SK-N-SH treated with all-trans-retinoic acid at 6 μM for 48 hours (cell line): ENCODE measurements at regions not wholly inside any gene's neighbourhood (a gene's known extent, or its start where the extent isn't known, plus 50 kb on each side); places are given as distances from the start of the nearest gene placed in this dataset.
A peak's percentile ranks its signal among the peaks of the same experiment; 100 is the strongest.

Experiments used
- ATAC-seq: fragments of 200-7000 bp; cut with Tn5 transposase; 3 replicates; pipeline ENCODE4 v1.9.1; 2020; ENCODE audit warnings: mild to moderate bottlenecking, moderate library complexity
- ARNTL ChIP-seq: fragments of 450-650 bp; formaldehyde crosslinking; IDR thresholded peaks from 2 replicates; pipeline ENCODE4 v1.5.0; 2020; ENCODE audit warnings: low read depth, mild to moderate bottlenecking, moderate library complexity, borderline replicate concordance
- BACH2 ChIP-seq: fragments of 250-450 bp; sonication (Bioruptor Pico); IDR thresholded peaks from 2 replicates; pipeline ENCODE4 v1.9.0; 2021; ENCODE audit warnings: mild to moderate bottlenecking, borderline replicate concordance
- CSDC2 ChIP-seq: fragments of 250-450 bp; sonication (Bioruptor Pico); IDR thresholded peaks from 2 replicates; pipeline ENCODE4 v1.5.0; 2020; ENCODE audit warnings: mild to moderate bottlenecking, moderate library complexity
- ESRRG ChIP-seq: fragments of 250-450 bp; sonication (Bioruptor Pico); IDR thresholded peaks from 2 replicates; pipeline ENCODE4 v1.6.1; 2021; ENCODE audit warnings: mild to moderate bottlenecking
- GLIS3 ChIP-seq: fragments of 250-450 bp; sonication (Bioruptor Pico); IDR thresholded peaks from 2 replicates; pipeline ENCODE4 v1.5.0; 2020; ENCODE audit warnings: mild to moderate bottlenecking, moderate library complexity
- POU6F1 ChIP-seq: fragments of 250-450 bp; sonication (Bioruptor Pico); IDR thresholded peaks from 2 replicates; pipeline ENCODE4 v1.8.0; 2021; ENCODE audit warnings: low read depth, mild to moderate bottlenecking, moderate library complexity, borderline replicate concordance
- PPARA ChIP-seq: fragments of 250-450 bp; sonication (Bioruptor Pico); IDR thresholded peaks from 2 replicates; pipeline ENCODE4 v1.5.0; 2020; ENCODE audit warnings: mild to moderate bottlenecking, borderline replicate concordance
- RARB ChIP-seq: fragments of 250-450 bp; sonication (Bioruptor Pico); IDR thresholded peaks from 2 replicates; pipeline ENCODE4 v1.8.0; 2021; ENCODE audit warnings: mild to moderate bottlenecking, moderate library complexity
- TCF4 ChIP-seq: fragments of 250-450 bp; sonication (Bioruptor Pico); IDR thresholded peaks from 2 replicates; pipeline ENCODE4 v1.8.0; 2021; ENCODE audit warnings: mild to moderate bottlenecking, moderate library complexity, borderline replicate concordance
- TOX ChIP-seq: fragments of 250-450 bp; sonication (Bioruptor Pico); IDR thresholded peaks from 2 replicates; pipeline ENCODE4 v1.8.0; 2021; ENCODE audit warnings: mild to moderate bottlenecking, moderate library complexity, borderline replicate concordance
- ZC3H10 ChIP-seq: fragments of 250-450 bp; sonication (Bioruptor Pico); IDR thresholded peaks from 2 replicates; pipeline ENCODE4 v1.5.1; 2021; ENCODE audit warnings: mild to moderate bottlenecking, moderate library complexity
- ZFP30 ChIP-seq: fragments of 450-650 bp; formaldehyde crosslinking; IDR thresholded peaks from 2 replicates; pipeline ENCODE4 v1.5.0; 2022; ENCODE audit warnings: mild to moderate bottlenecking, moderate library complexity
- ZNF565 ChIP-seq: fragments of 450-650 bp; formaldehyde crosslinking; conservative IDR thresholded peaks from 2 replicates; pipeline ENCODE4 v1.5.0; 2020; ENCODE audit warnings: low read depth, mild to moderate bottlenecking, moderate library complexity
- ZNF70 ChIP-seq: fragments of 450-650 bp; formaldehyde crosslinking; IDR thresholded peaks from 2 replicates; pipeline ENCODE4 v1.5.0; 2020; ENCODE audit warnings: mild to moderate bottlenecking, moderate library complexity
- ZNF8 ChIP-seq: fragments of 450-650 bp; formaldehyde crosslinking; IDR thresholded peaks from 2 replicates; pipeline ENCODE4 v1.5.0; 2020; ENCODE audit warnings: mild to moderate bottlenecking, moderate library complexity
- TF ChIP-seq, protein P1 (sequence below): fragments of 250-450 bp; sonication (Bioruptor Pico); IDR thresholded peaks from 2 replicates; pipeline ENCODE4 v1.5.1; 2021; ENCODE audit warnings: mild to moderate bottlenecking, moderate library complexity
- TF ChIP-seq, protein P2 (sequence below): fragments of 250-450 bp; sonication (Bioruptor Pico); IDR thresholded peaks from 2 replicates; pipeline ENCODE4 v1.5.1; 2020; ENCODE audit warnings: low read depth, mild to moderate bottlenecking, moderate library complexity
- TF ChIP-seq, protein P3 (sequence below): fragments of 250-450 bp; sonication (Bioruptor Pico); IDR thresholded peaks from 2 replicates; pipeline ENCODE4 v1.5.0; 2020; ENCODE audit warnings: mild to moderate bottlenecking, moderate library complexity

GRCh38 chr6:17012421-17013225 is 89.2 kb upstream of the STMND1 start:
- no peak for TF ChIP-seq BACH2 (CRISPR knock-in tag)
- no peak for TF ChIP-seq TCF4 (CRISPR knock-in tag)
- no peak for TF ChIP-seq ARNTL
- TF ChIP-seq, protein P1, sequence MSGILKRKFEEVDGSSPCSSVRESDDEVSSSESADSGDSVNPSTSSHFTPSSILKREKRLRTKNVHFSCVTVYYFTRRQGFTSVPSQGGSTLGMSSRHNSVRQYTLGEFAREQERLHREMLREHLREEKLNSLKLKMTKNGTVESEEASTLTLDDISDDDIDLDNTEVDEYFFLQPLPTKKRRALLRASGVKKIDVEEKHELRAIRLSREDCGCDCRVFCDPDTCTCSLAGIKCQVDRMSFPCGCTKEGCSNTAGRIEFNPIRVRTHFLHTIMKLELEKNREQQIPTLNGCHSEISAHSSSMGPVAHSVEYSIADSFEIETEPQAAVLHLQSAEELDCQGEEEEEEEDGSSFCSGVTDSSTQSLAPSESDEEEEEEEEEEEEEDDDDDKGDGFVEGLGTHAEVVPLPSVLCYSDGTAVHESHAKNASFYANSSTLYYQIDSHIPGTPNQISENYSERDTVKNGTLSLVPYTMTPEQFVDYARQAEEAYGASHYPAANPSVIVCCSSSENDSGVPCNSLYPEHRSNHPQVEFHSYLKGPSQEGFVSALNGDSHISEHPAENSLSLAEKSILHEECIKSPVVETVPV (CRISPR knock-in tag), result no peak
- TF ChIP-seq, protein P2, sequence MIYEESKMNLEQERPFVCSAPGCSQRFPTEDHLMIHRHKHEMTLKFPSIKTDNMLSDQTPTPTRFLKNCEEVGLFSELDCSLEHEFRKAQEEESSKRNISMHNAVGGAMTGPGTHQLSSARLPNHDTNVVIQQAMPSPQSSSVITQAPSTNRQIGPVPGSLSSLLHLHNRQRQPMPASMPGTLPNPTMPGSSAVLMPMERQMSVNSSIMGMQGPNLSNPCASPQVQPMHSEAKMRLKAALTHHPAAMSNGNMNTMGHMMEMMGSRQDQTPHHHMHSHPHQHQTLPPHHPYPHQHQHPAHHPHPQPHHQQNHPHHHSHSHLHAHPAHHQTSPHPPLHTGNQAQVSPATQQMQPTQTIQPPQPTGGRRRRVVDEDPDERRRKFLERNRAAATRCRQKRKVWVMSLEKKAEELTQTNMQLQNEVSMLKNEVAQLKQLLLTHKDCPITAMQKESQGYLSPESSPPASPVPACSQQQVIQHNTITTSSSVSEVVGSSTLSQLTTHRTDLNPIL (CRISPR knock-in tag), result no peak
- no peak for TF ChIP-seq POU6F1 (CRISPR knock-in tag)
- peak; percentile 93 for ATAC-seq

GRCh38 chr6:17011985-17012384 is 89.9 kb upstream of the STMND1 start:
- ATAC-seq, result no peak
- TF ChIP-seq, protein P2 (CRISPR knock-in tag), result no peak
- TF ChIP-seq ARNTL, result no peak
- TF ChIP-seq, all 23 proteins: peak for 0

DNA sequence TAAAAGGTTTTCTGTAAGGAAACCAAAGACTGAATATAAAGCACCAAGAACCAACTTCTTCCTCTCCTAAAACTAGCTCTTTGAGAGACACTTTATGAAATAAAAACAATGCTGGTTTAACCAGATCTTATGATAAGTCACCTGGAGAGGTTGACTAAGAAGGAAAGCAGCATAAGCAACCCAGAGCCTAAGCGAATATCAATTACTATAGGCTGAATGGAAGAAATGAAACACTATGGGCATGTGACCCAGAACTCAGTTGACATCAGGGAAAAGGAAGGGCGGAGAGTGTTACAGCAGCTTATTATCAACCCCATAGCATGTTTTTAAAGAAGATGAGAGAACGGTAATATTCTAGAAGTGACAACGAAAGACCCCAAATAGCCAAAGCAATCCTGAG is 94.1 kb upstream of the STMND1 start:
- ATAC-seq, result no peak
- TF ChIP-seq ESRRG (CRISPR knock-in tag) (no peak), PPARA (no peak), GLIS3 (CRISPR knock-in tag) (no peak), TOX (CRISPR knock-in tag) (no peak), ZC3H10 (CRISPR knock-in tag) (no peak), CSDC2 (CRISPR knock-in tag) (no peak), ZNF70 (CRISPR knock-in tag) (no peak), ARNTL (no peak), ZNF565 (no peak), RARB (CRISPR knock-in tag) (no peak), ZNF8 (CRISPR knock-in tag) (no peak), ZFP30 (CRISPR knock-in tag) (no peak)
- TF ChIP-seq, protein P3, sequence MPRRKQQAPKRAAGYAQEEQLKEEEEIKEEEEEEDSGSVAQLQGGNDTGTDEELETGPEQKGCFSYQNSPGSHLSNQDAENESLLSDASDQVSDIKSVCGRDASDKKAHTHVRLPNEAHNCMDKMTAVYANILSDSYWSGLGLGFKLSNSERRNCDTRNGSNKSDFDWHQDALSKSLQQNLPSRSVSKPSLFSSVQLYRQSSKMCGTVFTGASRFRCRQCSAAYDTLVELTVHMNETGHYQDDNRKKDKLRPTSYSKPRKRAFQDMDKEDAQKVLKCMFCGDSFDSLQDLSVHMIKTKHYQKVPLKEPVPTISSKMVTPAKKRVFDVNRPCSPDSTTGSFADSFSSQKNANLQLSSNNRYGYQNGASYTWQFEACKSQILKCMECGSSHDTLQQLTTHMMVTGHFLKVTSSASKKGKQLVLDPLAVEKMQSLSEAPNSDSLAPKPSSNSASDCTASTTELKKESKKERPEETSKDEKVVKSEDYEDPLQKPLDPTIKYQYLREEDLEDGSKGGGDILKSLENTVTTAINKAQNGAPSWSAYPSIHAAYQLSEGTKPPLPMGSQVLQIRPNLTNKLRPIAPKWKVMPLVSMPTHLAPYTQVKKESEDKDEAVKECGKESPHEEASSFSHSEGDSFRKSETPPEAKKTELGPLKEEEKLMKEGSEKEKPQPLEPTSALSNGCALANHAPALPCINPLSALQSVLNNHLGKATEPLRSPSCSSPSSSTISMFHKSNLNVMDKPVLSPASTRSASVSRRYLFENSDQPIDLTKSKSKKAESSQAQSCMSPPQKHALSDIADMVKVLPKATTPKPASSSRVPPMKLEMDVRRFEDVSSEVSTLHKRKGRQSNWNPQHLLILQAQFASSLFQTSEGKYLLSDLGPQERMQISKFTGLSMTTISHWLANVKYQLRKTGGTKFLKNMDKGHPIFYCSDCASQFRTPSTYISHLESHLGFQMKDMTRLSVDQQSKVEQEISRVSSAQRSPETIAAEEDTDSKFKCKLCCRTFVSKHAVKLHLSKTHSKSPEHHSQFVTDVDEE, result no peak
- TF ChIP-seq, protein P1 (CRISPR knock-in tag), result no peak
- TF ChIP-seq, protein P2 (CRISPR knock-in tag), result no peak
